Non-pigmented ciliary epithelial cell (primary cell): ENCODE measurements at regions not wholly inside any gene's neighbourhood (a gene's known extent, or its start where the extent isn't known, plus 50 kb on each side); places are given as distances from the start of the nearest gene placed in this dataset.

Source experiments
- DNase-seq: peaks from one replicate; pipeline ENCODE4 v3.0.0-alpha.2; 2010; ENCODE audit warnings: low read depth

GRCh38 chr6:170113141-170113540 is 177.7 kb downstream of the DLL1 start:
- DNase-seq = no peak

GRCh38 chr6:170112583-170112860 is 178.4 kb downstream of the DLL1 start:
- no peak for DNase-seq

- DNase-seq = no peak
Measured at GRCh38 chr6:170111816-170112582, 178.9 kb downstream of the DLL1 start.

- no peak for DNase-seq
Measured at GRCh38 chr6:170111141-170111664, 179.7 kb downstream of the DLL1 start.

- DNase-seq = no peak
Measured at GRCh38 chr6:170110201-170111140, 180.4 kb downstream of the DLL1 start.

- DNase-seq = no peak
Measured at GRCh38 chr6:170108890-170109587, 181.8 kb downstream of the DLL1 start.

GRCh38 chr6:170108456-170108855 is 182.4 kb downstream of the DLL1 start:
- no peak for DNase-seq

- DNase-seq = no peak
Measured at GRCh38 chr6:170107606-170108222, 183.2 kb downstream of the DLL1 start.

GRCh38 chr6:170106906-170107525 is 183.9 kb downstream of the DLL1 start:
- no peak for DNase-seq

- no peak for DNase-seq
Measured at GRCh38 chr6:170102582-170103481, 188.0 kb downstream of the DLL1 start.

- no peak for DNase-seq
Measured at GRCh38 chr6:170102038-170102437, 188.8 kb downstream of the DLL1 start.

- DNase-seq = no peak
Measured at GRCh38 chr6:170101281-170102035, 189.4 kb downstream of the DLL1 start.

- no peak for DNase-seq
Measured at GRCh38 chr6:170100046-170100445, 190.8 kb downstream of the DLL1 start.

- DNase-seq = no peak
Measured at GRCh38 chr6:170099387-170099786, 191.5 kb downstream of the DLL1 start.

- no peak for DNase-seq
Measured at GRCh38 chr6:170098428-170099170, 192.3 kb downstream of the DLL1 start.

GRCh38 chr6:170097505-170098427 is 193.1 kb downstream of the DLL1 start:
- DNase-seq = no peak

- DNase-seq = no peak
Measured at GRCh38 chr6:170096803-170097504, 193.9 kb downstream of the DLL1 start.
